ENCODE measurements at regions not wholly inside any gene's neighbourhood (a gene's known extent, or its start where the extent isn't known, plus 50 kb on each side); places are given as distances from the start of the nearest gene placed in this dataset.

DNA sequence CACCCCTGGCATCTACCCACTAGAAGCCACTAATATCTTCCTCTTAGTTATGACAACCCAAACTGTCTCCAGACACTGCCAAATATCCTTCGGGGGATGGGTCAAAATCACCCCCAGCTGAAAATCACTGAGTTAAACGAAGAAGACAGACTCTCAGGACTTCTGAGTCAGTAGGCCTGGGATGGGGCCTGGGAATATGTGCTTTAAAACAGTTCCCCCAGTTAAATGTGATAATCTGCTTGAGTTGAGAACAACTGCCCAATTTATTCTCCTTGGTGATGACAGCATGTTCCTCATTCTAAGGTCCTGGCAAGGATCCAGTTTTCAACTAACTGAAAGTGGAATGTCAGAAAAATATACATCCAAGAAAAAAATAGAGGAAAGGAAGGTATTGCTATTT, 52.4 kb downstream of the CBLL2 start:
- no peak overlapping the region for H3K27ac Mint-ChIP-seq
- ATAC-seq (no peak), DNase-seq (ENCODE audit: low spot score in 2 of 2) (no peak)
- no peaks in the 10 kb centered on the region for H3K36me3 Mint-ChIP-seq
- peaks cover 0 to 5% of the 10 kb centered on the region in 2 donors for H3K9me3 Mint-ChIP-seq

DNA sequence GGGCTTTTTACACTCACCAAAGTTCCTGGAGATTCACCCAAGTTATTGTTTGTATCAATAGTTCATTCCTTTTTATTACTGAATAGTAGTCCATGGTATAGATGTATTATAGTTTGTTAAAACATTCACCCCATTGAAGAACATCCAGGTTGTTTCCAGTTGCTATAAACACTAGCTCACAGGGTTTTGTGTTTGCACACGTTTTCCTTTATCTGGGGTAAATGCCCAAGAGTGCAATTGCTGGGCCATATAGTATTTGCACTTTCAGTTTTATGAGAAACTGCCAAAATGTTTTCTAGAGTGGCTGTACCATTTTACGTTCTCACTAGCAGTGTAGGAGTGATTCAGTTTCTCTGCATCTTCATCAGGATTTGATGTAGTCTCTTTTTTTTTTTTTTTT, 57.1 kb downstream of the CBLL2 start:
- Mint-ChIP-seq H3K27ac (no peak overlapping the region), H3K9me3 (peaks cover 0 to under 1% of the 10 kb centered on the region in 2 donors), H3K36me3 (no peaks in the 10 kb centered on the region)
- ATAC-seq (no peak), DNase-seq (ENCODE audit: low spot score in 2 of 2) (no peak)

DNA sequence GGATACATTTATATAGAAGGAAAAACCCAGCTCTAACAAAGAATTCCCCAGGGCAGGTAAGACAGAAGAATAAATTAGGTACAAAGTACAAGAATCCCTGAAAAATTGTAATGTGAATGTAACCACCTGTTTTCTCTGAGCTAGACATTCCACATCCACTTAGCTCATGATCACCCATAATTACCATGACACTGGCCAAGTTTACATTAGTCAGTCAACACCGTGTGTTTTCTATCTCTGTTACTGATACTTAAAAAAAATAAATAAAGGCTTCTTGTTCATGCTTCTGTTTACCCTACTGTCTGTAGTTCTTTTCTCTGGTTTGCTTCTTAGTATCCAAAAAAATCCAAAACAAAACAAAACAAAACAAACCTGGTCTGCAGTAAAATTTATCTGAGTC, 66.0 kb downstream of the CBLL2 start:
- H3K9me3 Mint-ChIP-seq, result peaks cover 0 to 4% of the 10 kb centered on the region in 2 donors

DNA sequence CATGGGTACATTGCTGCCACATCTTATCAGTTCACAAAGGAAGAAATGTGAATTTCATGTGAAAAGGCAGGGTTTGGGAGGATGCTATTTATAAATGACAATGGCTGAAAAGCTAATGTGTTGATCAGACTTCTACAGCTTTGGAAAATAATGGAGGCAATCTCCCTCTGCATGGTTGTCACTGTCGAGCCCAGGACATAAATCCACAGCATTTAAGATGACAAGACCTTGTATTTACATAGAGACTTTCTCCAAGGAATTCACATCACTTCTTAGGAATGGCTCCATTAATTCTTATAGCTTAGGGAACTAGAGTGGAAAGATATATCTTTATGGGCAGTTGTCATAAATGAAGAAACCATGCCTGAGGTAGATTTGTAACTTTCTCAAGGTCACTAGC, 66.7 kb downstream of the CBLL2 start:
- H3K36me3 Mint-ChIP-seq, result no peaks in the 10 kb centered on the region
- peaks cover 0 to 4% of the 10 kb centered on the region in 2 donors for H3K9me3 Mint-ChIP-seq
- H3K27ac Mint-ChIP-seq, result no peak overlapping the region
- DNase-seq (ENCODE audit: low spot score in 2 of 2) (no peak), ATAC-seq (no peak)

More for the DNA sequence above, 66.0 kb downstream of the CBLL2 start:
- ATAC-seq, result no peak
- H3K27ac Mint-ChIP-seq, result no peak overlapping the region
- DNase-seq (ENCODE audit: low spot score in 2 of 2), result no peak
- no peaks in the 10 kb centered on the region for H3K36me3 Mint-ChIP-seq

DNA sequence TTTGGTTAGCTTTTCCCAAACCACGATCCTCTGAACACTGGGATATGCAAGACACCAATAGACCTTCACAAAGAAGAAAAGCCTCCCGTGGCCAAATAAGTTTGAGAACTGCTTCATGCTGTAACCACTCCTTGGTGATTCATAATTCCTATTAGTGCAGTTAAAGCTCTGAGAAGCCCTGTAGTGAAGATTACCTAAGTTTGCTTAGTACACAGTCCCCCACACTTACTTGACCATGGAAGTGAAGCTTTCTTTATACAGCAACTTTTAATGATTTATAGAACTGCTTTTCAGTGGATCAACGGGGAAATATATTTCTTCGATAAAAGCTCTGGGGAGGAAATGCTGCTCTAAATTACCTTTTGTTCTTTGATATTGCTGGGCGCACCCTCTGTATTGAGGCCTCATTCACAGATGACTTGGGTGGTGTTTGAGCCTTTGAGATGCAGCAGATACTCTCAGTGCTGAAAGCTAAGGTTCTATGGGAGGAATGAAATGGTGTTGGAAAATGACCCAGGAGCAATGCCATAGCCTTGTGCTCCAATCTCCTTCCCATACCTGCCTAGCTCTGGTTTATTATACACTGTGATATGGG, 67.4 kb downstream of the CBLL2 start:
- H3K27ac Mint-ChIP-seq, result no peak overlapping the region
- no peaks in the 10 kb centered on the region for H3K36me3 Mint-ChIP-seq
- DNase-seq (ENCODE audit: low spot score in 2 of 2), result no peak
- ATAC-seq, result no peak
- no peaks in the 10 kb centered on the region for H3K9me3 Mint-ChIP-seq

DNA sequence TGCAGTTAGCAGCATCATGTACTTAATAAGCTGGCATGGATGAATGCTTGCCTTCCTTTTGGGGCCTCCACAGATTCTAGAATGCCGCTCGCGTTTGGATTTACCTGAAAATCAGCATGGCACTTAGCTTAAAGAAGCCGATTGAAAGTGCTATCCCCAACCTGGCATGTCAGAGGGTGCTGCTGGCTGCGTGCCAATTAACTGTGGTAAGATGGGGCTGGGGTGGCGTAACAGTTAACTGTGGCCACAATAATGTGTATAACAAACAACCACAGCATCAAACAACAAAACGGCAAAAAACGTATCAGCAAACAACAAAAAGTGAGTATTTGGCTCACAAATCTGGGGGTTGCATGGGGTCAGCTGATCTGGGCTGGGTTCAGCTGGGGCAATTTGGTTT, 70.5 kb downstream of the CBLL2 start:
- ATAC-seq, result no peak
- no peak overlapping the region for H3K27ac Mint-ChIP-seq
- no peaks in the 10 kb centered on the region for H3K36me3 Mint-ChIP-seq
- H3K9me3 Mint-ChIP-seq, result peaks cover 0 to 4% of the 10 kb centered on the region in 2 donors
- DNase-seq (ENCODE audit: low spot score in 2 of 2), result no peak

DNA sequence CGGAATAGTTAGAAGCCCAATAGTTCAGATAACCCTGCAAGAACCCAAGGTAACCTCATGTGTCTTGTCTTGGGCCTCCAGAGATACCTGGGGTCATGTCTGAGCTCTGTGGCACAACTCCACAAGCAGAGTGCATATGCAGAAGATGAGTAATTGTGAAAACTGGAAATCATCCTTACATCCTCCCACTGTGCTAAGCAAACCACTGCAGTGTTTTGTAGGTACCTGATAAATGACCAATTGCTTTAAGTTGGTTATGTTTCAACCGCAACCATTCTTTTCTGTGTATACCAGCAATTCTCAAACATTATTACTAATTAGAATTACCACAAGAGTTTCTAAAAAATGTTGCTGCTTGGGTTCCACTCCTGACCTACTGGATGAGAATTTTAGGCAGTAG, 73.2 kb downstream of the CBLL2 start:
- Mint-ChIP-seq H3K9me3 (peaks cover 0 to 4% of the 10 kb centered on the region in 2 donors), H3K27ac (no peak overlapping the region), H3K36me3 (no peaks in the 10 kb centered on the region)
- ATAC-seq (no peak), DNase-seq (ENCODE audit: low spot score in 2 of 2) (no peak)

DNA sequence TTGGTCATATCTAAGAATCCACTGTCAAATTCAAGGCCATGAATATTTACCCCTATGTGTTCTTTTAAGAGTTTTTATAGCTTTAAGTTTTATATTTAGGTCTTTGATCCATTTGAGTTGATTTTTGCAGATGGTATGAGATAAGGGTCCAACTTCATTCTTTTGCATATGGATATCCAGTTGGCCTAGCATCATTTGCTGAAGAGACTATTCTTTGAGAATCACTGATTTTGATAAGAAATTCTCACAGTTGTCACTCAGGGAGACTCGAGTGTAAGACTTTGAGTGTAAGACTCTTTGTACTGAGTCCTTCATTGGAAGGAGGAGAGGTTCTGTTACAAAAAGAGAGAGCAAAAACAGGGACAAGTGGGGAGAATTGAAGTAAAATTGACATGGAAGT, 74.8 kb downstream of the CBLL2 start:
- DNase-seq (ENCODE audit: low spot score in 2 of 2) (no peak), ATAC-seq (no peak)
- Mint-ChIP-seq H3K9me3 (peaks cover 0 to 4% of the 10 kb centered on the region in 2 donors), H3K36me3 (no peaks in the 10 kb centered on the region), H3K27ac (no peak overlapping the region)

DNA sequence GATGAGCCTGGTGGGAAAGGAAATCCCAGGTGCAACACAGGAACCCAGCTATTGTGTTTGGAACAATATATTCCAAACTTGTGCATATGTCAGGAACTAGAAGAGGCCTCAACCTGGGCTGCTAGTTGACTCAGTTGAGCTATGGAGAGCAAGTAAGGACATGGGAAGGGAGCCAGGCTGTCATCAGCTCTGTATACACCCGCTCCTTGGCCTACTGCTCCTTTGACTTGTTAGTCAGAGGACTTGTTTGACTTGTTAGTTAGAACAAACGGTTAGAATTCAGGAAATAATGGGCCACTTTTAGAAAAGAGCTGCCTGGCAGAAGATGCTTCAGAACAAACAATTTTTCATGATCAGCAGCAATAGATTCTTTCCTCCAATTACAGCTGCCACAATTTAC, 76.4 kb downstream of the CBLL2 start:
- no peak for DNase-seq (ENCODE audit: low spot score in 2 of 2)
- no peak overlapping the region for H3K27ac Mint-ChIP-seq
- no peaks in the 10 kb centered on the region for H3K36me3 Mint-ChIP-seq
- peaks cover 0 to 4% of the 10 kb centered on the region in 2 donors for H3K9me3 Mint-ChIP-seq
- ATAC-seq, result no peak

DNA sequence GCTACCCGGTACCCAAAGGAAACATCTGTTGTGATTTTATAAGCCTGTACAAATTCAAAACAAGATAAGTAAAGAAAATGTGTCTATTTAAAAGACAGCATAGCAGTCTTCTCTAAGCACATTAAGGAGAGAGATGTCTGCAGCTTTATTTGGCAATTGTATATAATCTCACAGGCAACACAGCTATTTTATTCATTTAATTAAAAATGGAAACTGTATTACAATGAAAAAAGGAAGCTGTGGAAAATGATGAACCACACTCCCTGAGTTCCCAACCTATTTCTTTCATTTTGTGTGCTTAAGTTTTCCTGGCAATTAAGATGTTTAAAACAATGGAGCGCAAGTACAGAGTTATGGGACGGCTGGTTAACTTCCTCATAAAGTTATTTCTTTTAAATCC, 78.4 kb downstream of the CBLL2 start:
- Mint-ChIP-seq H3K9me3 (peaks cover 0 to 4% of the 10 kb centered on the region in 2 donors), H3K36me3 (no peaks in the 10 kb centered on the region), H3K27ac (no peak overlapping the region)
- no peak for ATAC-seq
- DNase-seq (ENCODE audit: low spot score in 2 of 2), result no peak

DNA sequence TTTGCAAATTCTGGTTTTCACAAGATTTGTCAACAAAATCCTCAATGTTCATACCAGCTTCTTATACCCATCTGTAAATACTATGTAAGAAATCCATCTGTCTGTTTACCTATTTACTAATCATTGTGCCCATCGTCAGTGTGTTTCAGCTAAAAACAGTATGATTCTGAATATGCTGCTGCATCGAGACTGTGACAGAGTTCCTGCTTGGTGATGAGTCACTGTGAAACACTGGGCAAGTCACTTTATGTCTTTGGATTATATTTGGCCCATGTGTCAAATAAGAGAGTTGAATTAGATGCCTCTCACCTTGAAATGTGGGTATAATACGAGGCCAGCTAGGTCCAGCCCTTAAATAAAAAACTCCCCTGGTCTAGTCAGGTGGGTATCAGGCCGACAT, 79.3 kb downstream of the CBLL2 start:
- Mint-ChIP-seq H3K27ac (no peak overlapping the region), H3K9me3 (peaks cover 0 to 4% of the 10 kb centered on the region in 2 donors), H3K36me3 (no peaks in the 10 kb centered on the region)
- DNase-seq (ENCODE audit: low spot score in 2 of 2) (no peak), ATAC-seq (no peak)

DNA sequence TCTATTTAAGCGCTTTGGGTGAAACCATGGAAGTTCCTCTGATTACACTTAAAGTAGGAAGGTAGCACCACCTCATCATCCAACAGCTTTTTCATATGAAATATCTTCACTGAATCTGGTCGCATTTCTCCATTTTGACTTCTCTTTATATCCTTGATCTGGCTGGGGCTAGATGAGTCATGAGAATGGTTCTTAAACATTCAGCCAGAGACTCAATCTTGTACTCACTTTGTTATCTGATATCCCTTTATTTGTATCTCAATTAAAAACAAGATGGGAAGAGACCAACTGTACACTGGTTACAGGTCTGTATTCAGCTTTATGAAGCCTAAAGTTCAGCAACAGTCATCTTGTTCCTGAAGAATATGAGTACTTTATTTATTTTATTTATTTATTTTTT, 84.9 kb downstream of the CBLL2 start:
- ATAC-seq, result no peak
- Mint-ChIP-seq H3K36me3 (no peaks in the 10 kb centered on the region), H3K27ac (no peak overlapping the region), H3K9me3 (peaks cover 0 to 3% of the 10 kb centered on the region in 2 donors)
- no peak for DNase-seq (ENCODE audit: low spot score in 2 of 2)

DNA sequence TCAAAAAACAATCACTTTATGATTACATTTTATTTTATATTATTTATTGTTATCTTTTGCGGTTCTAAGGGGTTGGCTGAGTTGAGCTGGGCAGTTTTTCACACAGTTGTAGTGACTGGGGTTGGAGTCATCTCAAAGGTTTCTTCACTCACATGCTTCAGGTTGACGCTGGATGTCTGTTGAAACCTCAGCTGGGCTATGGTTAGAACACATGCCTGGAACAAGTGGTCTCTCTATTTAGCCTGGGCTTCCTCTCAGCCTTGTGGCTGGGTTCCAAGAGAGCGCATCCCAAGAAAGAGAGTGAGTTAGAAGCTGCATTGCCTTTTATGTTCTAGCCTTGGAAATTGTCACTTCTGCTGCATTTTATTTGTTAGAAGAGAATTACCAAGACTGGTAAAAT, 87.4 kb downstream of the CBLL2 start:
- H3K36me3 Mint-ChIP-seq, result no peaks in the 10 kb centered on the region
- DNase-seq (ENCODE audit: low spot score in 2 of 2) (no peak), ATAC-seq (no peak)
- H3K9me3 Mint-ChIP-seq, result peaks cover 0 to 3% of the 10 kb centered on the region in 2 donors
- no peak overlapping the region for H3K27ac Mint-ChIP-seq

DNA sequence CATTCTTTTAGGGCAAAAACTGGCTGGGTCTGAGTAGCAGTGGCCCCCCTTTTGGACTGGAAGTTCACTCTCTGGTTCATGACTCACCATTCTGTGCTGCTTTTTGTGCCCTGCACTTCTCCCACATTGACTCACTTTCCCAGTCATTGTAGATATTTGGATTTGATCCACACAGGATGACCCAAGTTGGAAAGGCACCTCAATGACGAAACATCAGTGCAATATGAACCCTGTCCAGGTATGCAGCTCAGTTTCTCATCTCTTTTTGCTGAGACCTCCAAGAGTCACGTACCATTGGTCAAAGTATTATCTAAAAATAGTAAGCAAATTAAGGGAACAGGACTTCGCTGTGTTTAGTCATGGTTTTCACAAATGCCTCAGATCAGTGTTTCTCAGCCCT, 92.7 kb downstream of the CBLL2 start:
- H3K36me3 Mint-ChIP-seq, result no peaks in the 10 kb centered on the region
- no peak for ATAC-seq
- no peaks in the 10 kb centered on the region for H3K9me3 Mint-ChIP-seq
- DNase-seq (ENCODE audit: low spot score in 2 of 2), result no peak
- no peak overlapping the region for H3K27ac Mint-ChIP-seq

DNA sequence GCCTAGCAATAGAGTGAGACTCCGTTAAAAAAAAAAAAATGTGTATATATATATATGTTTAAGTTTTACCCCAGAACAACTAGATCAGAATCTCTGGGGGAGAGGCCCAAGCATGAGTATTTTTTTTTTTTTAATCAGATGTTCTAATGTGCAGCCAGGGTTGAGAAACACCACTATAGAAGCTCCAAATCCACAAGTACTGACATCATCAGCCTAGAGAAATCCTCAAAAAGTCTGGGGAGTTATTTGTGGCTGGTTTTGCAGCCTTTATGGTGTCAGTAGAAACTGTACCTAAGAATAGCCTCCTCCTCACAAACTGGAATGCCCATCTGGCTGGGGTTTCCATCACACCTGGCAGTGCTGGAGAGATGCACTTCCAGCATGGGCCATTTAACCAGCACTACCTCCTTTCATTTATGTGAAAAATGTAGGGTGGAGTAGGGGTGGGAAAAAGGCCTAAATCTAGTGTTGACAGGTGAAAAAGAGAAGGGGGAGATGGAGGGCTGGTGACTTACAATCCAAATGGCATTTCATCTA, 93.5 kb downstream of the CBLL2 start:
- Mint-ChIP-seq H3K27ac (no peak overlapping the region), H3K36me3 (no peaks in the 10 kb centered on the region), H3K9me3 (no peaks in the 10 kb centered on the region)
- DNase-seq (ENCODE audit: low spot score in 2 of 2), result no peak
- no peak for ATAC-seq

DNA sequence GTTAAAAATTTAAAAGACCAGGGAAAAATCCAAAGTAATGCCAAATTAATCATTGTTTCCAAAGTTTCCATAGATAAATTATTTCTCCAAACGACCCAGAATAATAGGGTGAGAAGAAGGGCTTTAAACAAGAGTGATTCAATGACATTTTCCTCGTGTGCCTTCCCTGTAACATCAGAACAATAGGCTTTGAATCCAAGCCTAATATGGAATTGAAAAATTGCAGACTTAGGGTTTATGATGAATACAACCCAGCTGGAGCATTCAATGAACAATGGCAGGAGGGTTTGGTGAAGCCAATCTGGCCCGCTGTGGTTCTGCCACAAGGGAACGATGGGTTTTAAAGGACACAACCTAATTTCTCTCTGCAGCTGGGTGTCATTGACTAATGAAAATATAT, 94.2 kb downstream of the CBLL2 start:
- Mint-ChIP-seq H3K9me3 (no peaks in the 10 kb centered on the region), H3K27ac (no peak overlapping the region), H3K36me3 (no peaks in the 10 kb centered on the region)
- ATAC-seq (no peak), DNase-seq (ENCODE audit: low spot score in 2 of 2) (no peak)

DNA sequence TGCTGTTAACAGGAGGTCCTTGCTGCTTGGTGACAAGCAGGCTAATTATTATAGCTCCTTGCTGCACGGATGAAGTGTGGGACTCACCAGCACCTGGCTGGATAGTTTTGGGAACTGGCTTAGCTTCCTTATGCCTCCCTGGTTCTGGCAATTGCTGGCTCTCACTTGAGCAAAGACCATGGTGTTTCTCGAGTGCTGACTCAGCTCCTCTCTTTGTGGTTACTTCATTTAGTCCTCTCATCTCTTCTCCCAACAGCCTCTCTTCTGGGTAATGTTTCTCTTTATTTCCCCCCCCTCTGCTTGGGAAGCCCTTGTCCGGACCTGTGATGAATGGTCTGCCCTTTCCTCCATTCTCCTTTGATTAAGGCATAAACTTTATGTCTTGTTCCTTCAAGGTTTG, 100.4 kb downstream of the CBLL2 start:
- no peak overlapping the region for H3K27ac Mint-ChIP-seq
- H3K36me3 Mint-ChIP-seq, result no peaks in the 10 kb centered on the region
- no peak for DNase-seq (ENCODE audit: low spot score in 2 of 2)
- ATAC-seq, result no peak
- no peaks in the 10 kb centered on the region for H3K9me3 Mint-ChIP-seq

DNA sequence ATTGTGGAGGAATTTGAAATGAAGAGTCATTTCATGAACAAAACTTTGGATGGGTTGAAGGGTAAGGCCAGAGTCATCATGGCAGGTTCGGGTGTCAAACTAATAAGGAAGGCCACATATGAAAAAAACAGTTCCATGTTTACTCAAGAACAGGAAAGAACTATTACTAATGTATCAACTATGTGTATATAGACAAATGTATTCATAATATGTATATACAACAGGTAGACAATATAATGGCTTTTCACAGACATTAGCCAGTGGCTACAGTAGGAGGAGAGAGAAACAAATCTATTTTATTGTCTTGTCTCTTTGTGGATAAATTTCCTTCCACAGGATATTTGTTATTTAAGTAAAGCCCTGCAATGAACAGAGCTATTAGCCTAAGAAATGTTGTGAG, 101.1 kb downstream of the CBLL2 start:
- H3K27ac Mint-ChIP-seq, result no peak overlapping the region
- no peak for ATAC-seq
- H3K36me3 Mint-ChIP-seq, result no peaks in the 10 kb centered on the region
- no peaks in the 10 kb centered on the region for H3K9me3 Mint-ChIP-seq
- no peak for DNase-seq (ENCODE audit: low spot score in 2 of 2)

DNA sequence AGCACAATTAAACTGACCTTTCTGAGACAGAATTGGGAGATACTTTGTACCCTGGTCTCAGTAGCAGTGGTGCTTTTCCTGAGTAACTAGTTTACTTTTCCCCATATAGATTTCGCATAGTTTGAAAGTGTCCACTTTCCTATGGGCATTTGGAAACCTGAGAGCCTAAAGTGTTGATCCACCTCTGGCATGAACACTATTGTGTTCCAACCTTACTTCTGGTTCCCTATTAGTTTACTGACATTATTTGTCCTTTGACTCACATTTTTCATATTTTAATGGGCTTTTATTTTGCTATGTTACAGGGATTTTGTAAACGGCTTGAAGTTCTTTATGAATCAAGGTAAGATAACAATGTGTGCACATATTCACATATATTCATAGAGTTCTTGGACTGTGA, 103.7 kb downstream of the CBLL2 start:
- Mint-ChIP-seq H3K9me3 (no peaks in the 10 kb centered on the region), H3K36me3 (no peaks in the 10 kb centered on the region), H3K27ac (no peak overlapping the region)
- ATAC-seq, result no peak
- DNase-seq (ENCODE audit: low spot score in 2 of 2), result no peak

Measured in activated naive CD4-positive, alpha-beta T cell treated with anti-CD3 and anti-CD28 coated beads, Interleukin-2, amount 50 U/mL, for 72 hours (primary cell).